Muscle of leg (tissue), 3 donors: ENCODE measurements at regions not wholly inside any gene's neighbourhood (a gene's known extent, or its start where the extent isn't known, plus 50 kb on each side); places are given as distances from the start of the nearest gene placed in this dataset.
A peak's percentile ranks its signal among the peaks of the same experiment; 100 is the strongest.

Source experiments
- DNase-seq: peaks from one replicate; pipeline ENCODE4 v3.0.0; 2013
- H3K27ac ChIP-seq: one replicate; pipeline ENCODE4 v1.5.1; 2013; ENCODE audit warnings: mild to moderate bottlenecking, low read length, control low read depth
- H3K27me3 ChIP-seq: one replicate; pipeline ENCODE4 v1.6.1; 2013; ENCODE audit warnings: low read length; ENCODE audit not compliant: control insufficient read depth, insufficient read depth
- H3K36me3 ChIP-seq: one replicate; pipeline ENCODE4 v1.6.1; 2013; ENCODE audit warnings: low read length; ENCODE audit not compliant: control insufficient read depth, insufficient read depth
- H3K4me1 ChIP-seq: one replicate; pipeline ENCODE4 v1.6.1; 2013; ENCODE audit warnings: low read length; ENCODE audit not compliant: control insufficient read depth, insufficient read depth
- H3K4me3 ChIP-seq: one replicate; pipeline ENCODE4 v1.5.1; 2013; ENCODE audit warnings: low read length, control low read depth
- H3K9me3 ChIP-seq: replicated peaks from 2 replicates; pipeline ENCODE4 v1.6.1; 2013; ENCODE audit warnings: low read depth, low read length; ENCODE audit not compliant: control insufficient read depth
- WGBS: methylation state at CpG from one replicate; pipeline ENCODE4 v1.1.5; 2013; ENCODE audit warnings: missing lambda C conversion rate; ENCODE audit not compliant: insufficient coverage; 5-methylcytosine and 5-hydroxymethylcytosine counted together

GRCh38 chr7:32347244-32347828 lies 142.8 kb downstream of the LSM5 start:
- Histone ChIP-seq H3K36me3 (no peaks in the 10 kb centered on the region), H3K27ac (no peak overlapping the region), H3K4me3 (no peak overlapping the region), H3K9me3 (no peaks in the 10 kb centered on the region), H3K27me3 (peaks cover 2% of the 10 kb centered on the region), H3K4me1 (no peaks in the 10 kb centered on the region)
- WGBS, result 80% methylated on average over 2 of the region's 2 CpGs
- DNase-seq, result peak; percentile 11

DNA sequence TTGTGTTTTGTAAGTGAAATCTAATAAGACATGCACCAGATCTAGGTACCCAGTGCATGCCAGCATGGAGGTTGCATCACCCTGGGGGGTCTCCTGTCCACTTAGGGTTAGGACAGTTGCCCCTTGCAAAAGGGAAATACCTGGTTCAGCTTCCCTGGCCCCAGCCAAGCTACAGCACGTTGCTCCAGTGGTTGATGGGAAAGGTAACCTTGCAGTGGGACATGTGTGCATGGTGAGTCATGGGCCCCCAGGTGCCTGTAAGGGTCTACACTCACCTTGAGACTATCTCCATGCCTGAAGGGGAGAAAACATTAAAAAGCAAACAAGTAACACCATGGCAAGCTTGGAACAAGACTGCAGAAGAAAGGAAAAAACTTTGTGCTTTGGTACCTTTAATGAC lies 143.9 kb downstream of the LSM5 start:
- Histone ChIP-seq H3K27me3 (peaks cover 2% of the 10 kb centered on the region), H3K4me3 (no peak overlapping the region), H3K27ac (no peak overlapping the region), H3K4me1 (no peaks in the 10 kb centered on the region), H3K36me3 (no peaks in the 10 kb centered on the region), H3K9me3 (no peaks in the 10 kb centered on the region)
- no peak for DNase-seq
- WGBS, result 33% methylated on average over 1 of the region's 1 CpG

DNA sequence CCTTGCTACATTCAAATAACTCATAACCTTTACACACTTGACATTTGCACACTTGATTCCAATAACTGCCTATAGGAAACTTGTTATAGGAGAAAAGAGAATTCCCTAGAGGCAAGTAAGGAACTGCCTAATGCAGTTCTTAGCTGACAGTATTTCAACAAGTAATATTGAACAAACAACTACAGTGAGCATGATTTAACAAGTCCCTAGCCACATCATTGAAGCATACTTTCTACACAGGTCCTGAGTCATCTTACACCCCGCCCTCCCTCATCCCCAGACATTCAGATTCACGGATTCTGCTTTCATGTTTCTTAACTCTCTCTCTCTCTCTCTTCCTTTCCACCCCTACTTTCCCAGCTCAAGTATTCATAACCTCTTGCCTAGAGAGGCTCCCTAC lies 153.5 kb downstream of the LSM5 start:
- no peak for DNase-seq
- WGBS, result 51% methylated on average over 2 of the region's 2 CpGs
- Histone ChIP-seq H3K27ac (no peak overlapping the region), H3K9me3 (peaks cover 3% of the 10 kb centered on the region), H3K36me3 (no peaks in the 10 kb centered on the region), H3K27me3 (no peaks in the 10 kb centered on the region), H3K4me1 (no peaks in the 10 kb centered on the region), H3K4me3 (no peak overlapping the region)

- Histone ChIP-seq H3K9me3 (peaks cover 3% of the 10 kb centered on the region), H3K27me3 (no peaks in the 10 kb centered on the region), H3K4me1 (no peaks in the 10 kb centered on the region), H3K4me3 (no peak overlapping the region), H3K27ac (no peak overlapping the region), H3K36me3 (no peaks in the 10 kb centered on the region)
- DNase-seq, result no peak
- 43% methylated on average over 1 of the region's 1 CpG for WGBS
Observed at GRCh38 chr7:32335107-32335506, 155.1 kb downstream of the LSM5 start.

- no peak for DNase-seq
- Histone ChIP-seq H3K27me3 (no peaks in the 10 kb centered on the region), H3K27ac (no peak overlapping the region), H3K4me3 (no peak overlapping the region), H3K4me1 (no peaks in the 10 kb centered on the region), H3K36me3 (no peaks in the 10 kb centered on the region), H3K9me3 (peaks cover 3% of the 10 kb centered on the region)
- 69% methylated on average over 3 of the region's 5 CpGs for WGBS
Observed at GRCh38 chr7:32330602-32331001, 159.6 kb downstream of the LSM5 start.

DNA sequence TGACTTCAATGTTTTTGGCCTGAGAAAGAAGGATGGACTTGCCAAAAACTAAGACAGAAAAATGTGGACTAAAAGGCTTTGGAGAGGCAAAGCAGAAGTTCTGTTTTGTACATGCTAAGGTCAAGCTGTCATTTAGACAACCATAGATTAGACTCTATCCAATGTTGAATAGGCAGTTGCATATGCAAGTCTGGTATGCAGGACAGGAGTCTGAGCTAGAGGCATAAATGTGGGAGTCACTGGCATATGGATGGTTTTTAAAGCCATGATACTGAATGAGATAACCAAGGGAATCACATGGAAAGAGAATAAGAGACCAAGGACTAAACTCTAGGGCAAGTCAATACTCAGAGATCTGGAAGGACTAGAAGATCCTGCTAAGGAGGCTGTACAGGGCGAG lies 164.1 kb downstream of the LSM5 start:
- Histone ChIP-seq H3K36me3 (no peaks in the 10 kb centered on the region), H3K9me3 (no peaks in the 10 kb centered on the region), H3K27ac (no peak overlapping the region), H3K4me3 (no peak overlapping the region), H3K27me3 (no peaks in the 10 kb centered on the region), H3K4me1 (no peaks in the 10 kb centered on the region)
- WGBS, result 45% methylated on average over 1 of the region's 1 CpG
- no peak for DNase-seq

DNA sequence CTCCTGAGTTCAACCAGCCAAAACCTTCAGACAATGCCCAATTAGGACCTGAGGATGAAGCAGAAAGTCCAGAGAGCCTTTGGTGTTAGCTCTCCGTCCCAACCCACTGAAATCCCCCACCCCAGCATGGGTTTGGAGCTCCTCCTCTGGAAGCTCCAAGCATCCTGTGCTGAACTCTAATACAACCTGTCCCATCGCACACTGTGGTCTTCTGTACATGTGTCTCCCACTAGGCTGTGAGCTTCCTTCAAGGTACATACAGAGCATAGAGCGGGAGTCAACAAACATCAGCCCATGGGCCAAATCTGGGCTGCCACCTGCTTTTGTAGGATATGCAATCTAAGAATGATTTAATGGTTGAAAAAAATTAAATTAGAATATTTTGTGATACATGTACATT lies 166.5 kb downstream of the LSM5 start:
- DNase-seq, result no peak
- Histone ChIP-seq H3K4me3 (no peak overlapping the region), H3K4me1 (no peaks in the 10 kb centered on the region), H3K9me3 (no peaks in the 10 kb centered on the region), H3K27ac (no peak overlapping the region), H3K36me3 (no peaks in the 10 kb centered on the region), H3K27me3 (peaks cover 9% of the 10 kb centered on the region)
- WGBS, result 58% methylated on average over 2 of the region's 3 CpGs

GRCh38 chr7:32319012-32319382 lies 171.2 kb downstream of the LSM5 start:
- no peak overlapping the region for H3K27ac ChIP-seq
- DNase-seq, result no peak
- peaks cover 7% of the 10 kb centered on the region for H3K4me1 ChIP-seq
- WGBS, result 73% methylated on average over 16 of the region's 19 CpGs
- no peak overlapping the region for H3K4me3 ChIP-seq
- H3K9me3 ChIP-seq, result no peaks in the 10 kb centered on the region
- no peaks in the 10 kb centered on the region for H3K36me3 ChIP-seq
- H3K27me3 ChIP-seq, result peaks cover 18% of the 10 kb centered on the region

DNA sequence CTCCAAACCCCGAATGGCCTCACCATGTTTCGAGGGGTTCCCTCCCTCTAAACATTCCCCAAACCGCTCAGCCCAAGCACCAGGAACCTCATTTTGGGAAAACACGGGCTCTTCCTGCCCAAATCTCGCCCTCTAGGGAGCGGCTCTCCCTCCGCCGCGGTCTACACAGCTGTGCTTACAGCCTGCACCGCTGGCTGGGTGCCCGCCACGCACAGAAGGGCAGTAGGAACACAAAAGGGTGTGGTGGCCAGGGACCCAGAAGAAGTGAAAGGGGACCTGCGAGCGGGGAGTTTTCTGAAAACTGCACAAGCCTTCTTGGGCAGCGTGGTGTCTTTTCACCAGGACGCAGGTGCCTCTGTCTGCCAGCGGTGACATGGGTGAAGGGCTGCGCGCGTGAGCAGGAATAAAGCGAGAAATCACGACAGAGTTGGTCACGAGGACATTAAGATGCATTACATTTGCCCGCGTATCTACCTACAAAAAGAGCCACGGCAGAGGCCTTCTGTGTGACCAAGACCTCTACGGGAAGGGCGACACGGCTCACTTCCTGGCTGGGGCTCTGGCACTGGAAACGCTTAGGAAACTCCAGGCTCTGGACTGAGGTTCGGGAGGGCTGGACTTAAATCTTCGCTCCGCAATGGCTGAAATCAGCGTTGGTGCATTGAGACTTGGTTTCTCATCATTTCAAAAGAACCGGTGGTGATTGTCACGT lies 171.7 kb downstream of the LSM5 start:
- Histone ChIP-seq H3K4me3 (peak overlapping the region; percentile 26), H3K9me3 (no peaks in the 10 kb centered on the region), H3K27ac (no peak overlapping the region), H3K27me3 (peaks cover 18% of the 10 kb centered on the region), H3K36me3 (no peaks in the 10 kb centered on the region), H3K4me1 (peaks cover 7% of the 10 kb centered on the region)
- 67% methylated on average over 36 of the region's 36 CpGs for WGBS
- peak; percentile 11 for DNase-seq

DNA sequence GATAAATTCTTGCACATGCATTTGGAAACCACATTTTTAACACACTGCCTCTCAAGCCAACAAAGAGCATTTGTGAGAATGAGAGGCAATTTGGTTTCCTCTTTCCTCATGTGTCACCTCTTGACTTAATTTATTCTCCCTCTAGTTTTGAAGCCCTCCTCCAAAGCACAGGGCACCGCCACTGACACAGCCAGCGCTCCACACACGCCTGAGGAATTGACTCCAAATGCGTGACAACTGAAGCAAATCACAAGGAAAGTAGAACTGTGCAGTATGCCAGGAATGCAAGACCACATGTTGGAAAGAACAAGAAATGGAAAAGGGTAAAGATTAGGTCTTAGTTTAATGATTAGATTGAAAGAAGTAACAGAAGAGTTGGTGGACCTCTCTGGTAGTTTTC lies 173.3 kb downstream of the LSM5 start:
- no peak overlapping the region for H3K4me3 ChIP-seq
- no peaks in the 10 kb centered on the region for H3K9me3 ChIP-seq
- peaks cover 7% of the 10 kb centered on the region for H3K4me1 ChIP-seq
- H3K27me3 ChIP-seq, result peaks cover 18% of the 10 kb centered on the region
- WGBS, result no CpG with 5 or more reads among the region's 4 CpGs
- no peaks in the 10 kb centered on the region for H3K36me3 ChIP-seq
- no peak for DNase-seq
- H3K27ac ChIP-seq, result no peak overlapping the region

- WGBS, result no CpG with 5 or more reads among the region's 2 CpGs
- no peak for DNase-seq
Observed at GRCh38 chr7:32314761-32315160, 175.4 kb downstream of the LSM5 start.

More at GRCh38 chr7:32314761-32315160, 175.4 kb downstream of the LSM5 start:
- Histone ChIP-seq H3K27ac (no peak overlapping the region), H3K27me3 (peaks cover 17% of the 10 kb centered on the region), H3K4me1 (peaks cover 7% of the 10 kb centered on the region), H3K36me3 (no peaks in the 10 kb centered on the region), H3K9me3 (no peaks in the 10 kb centered on the region), H3K4me3 (no peak overlapping the region)
